Thoracic aorta (tissue), 2 donors: ENCODE measurements at regions not wholly inside any gene's neighbourhood (a gene's known extent, or its start where the extent isn't known, plus 50 kb on each side); places are given as distances from the start of the nearest gene placed in this dataset.

Source experiments
- ATAC-seq: fragments of 150-250 bp; one replicate; pipeline ENCODE4 v1.8.0; 2017; ENCODE audit warnings: low read depth; ENCODE audit not compliant: insufficient number of reproducible peaks, low FRiP score
- DNase-seq: peaks from one replicate; pipeline ENCODE4 v3.0.0-alpha.2; 2020; ENCODE audit warnings: low spot score
- H3K27ac ChIP-seq, 2 donors: fragments of 200-600 bp; sonication (generic); 1 replicate in 1 of 2; 2 replicates in 1 of 2; pipeline ENCODE4 v1.5.1; 2016; ENCODE audit warnings: mild to moderate bottlenecking in 2 of 2, moderate library complexity in 2 of 2
- H3K27me3 ChIP-seq: fragments of 200-600 bp; sonication (generic); replicated peaks from 2 replicates; pipeline ENCODE4 v1.6.0; 2016; ENCODE audit warnings: mild to moderate bottlenecking; ENCODE audit not compliant: insufficient read depth
- H3K36me3 ChIP-seq: fragments of 200-600 bp; sonication (generic); one replicate; pipeline ENCODE4 v1.5.1; 2016
- H3K4me1 ChIP-seq, 2 donors: fragments of 200-600 bp; sonication (generic); 1 replicate in 1 of 2; 2 replicates in 1 of 2; pipeline versions ENCODE4 v1.5.1 to v1.6.0; 2016; ENCODE audit warnings: low read depth in 2 of 2, mild to moderate bottlenecking in 1 of 2; ENCODE audit not compliant: control insufficient read depth in 1 of 2
- H3K4me3 ChIP-seq: fragments of 200-600 bp; sonication (generic); 2 replicates; pipeline ENCODE4 v1.5.1; 2016; ENCODE audit warnings: mild to moderate bottlenecking
- H3K9me3 ChIP-seq: fragments of 200-600 bp; sonication (generic); 2 replicates; pipeline ENCODE4 v1.5.1; 2016
- CTCF ChIP-seq: fragments of 200-600 bp; sonication (generic); IDR thresholded peaks from one replicate; pipeline ENCODE4 v1.5.1; 2019; ENCODE audit warnings: antibody characterized with exemption

- ATAC-seq = no peak
- Histone ChIP-seq H3K9me3 (no peaks in the 10 kb centered on the region), H3K27me3 (no peaks in the 10 kb centered on the region), H3K36me3 (no peaks in the 10 kb centered on the region), H3K4me1 (no peaks in the 10 kb centered on the region), H3K4me3 (no peak overlapping the region), H3K27ac (no peak overlapping the region)
- no peak for TF ChIP-seq CTCF
- DNase-seq = no peak
Measured at GRCh38 chr5:121386334-121386733, 465.3 kb upstream of the FTMT start.

- no peaks in the 10 kb centered on the region for H3K9me3 ChIP-seq
- H3K27ac ChIP-seq = no peak overlapping the region
- no peak overlapping the region for H3K4me3 ChIP-seq
- no peaks in the 10 kb centered on the region for H3K27me3 ChIP-seq
- H3K4me1 ChIP-seq = no peaks in the 10 kb centered on the region
- TF ChIP-seq CTCF = no peak
- DNase-seq (no peak), ATAC-seq (no peak)
- H3K36me3 ChIP-seq = no peaks in the 10 kb centered on the region
Measured at GRCh38 chr5:121396716-121397115, 455.0 kb upstream of the FTMT start.

- Histone ChIP-seq H3K9me3 (no peaks in the 10 kb centered on the region), H3K4me1 (no peaks in the 10 kb centered on the region), H3K4me3 (no peak overlapping the region), H3K36me3 (no peaks in the 10 kb centered on the region), H3K27me3 (no peaks in the 10 kb centered on the region), H3K27ac (no peak overlapping the region)
- ATAC-seq (no peak), DNase-seq (no peak)
- TF ChIP-seq CTCF = no peak
Measured at GRCh38 chr5:121399879-121400278, 451.8 kb upstream of the FTMT start.

- ATAC-seq = no peak
- no peak overlapping the region for H3K27ac ChIP-seq
Measured at GRCh38 chr5:121408778-121409177, 442.9 kb upstream of the FTMT start.

GRCh38 chr5:121415270-121415669, 436.4 kb upstream of the FTMT start:
- Histone ChIP-seq H3K9me3 (no peaks in the 10 kb centered on the region), H3K4me1 (no peaks in the 10 kb centered on the region), H3K36me3 (no peaks in the 10 kb centered on the region), H3K27me3 (no peaks in the 10 kb centered on the region), H3K27ac (no peak overlapping the region), H3K4me3 (no peak overlapping the region)
- ATAC-seq (no peak), DNase-seq (no peak)
- TF ChIP-seq CTCF = no peak

More at GRCh38 chr5:121408778-121409177, 442.9 kb upstream of the FTMT start:
- H3K4me1 ChIP-seq = no peaks in the 10 kb centered on the region
- no peak for DNase-seq
- no peak for TF ChIP-seq CTCF
- no peak overlapping the region for H3K4me3 ChIP-seq
- no peaks in the 10 kb centered on the region for H3K9me3 ChIP-seq
- no peaks in the 10 kb centered on the region for H3K27me3 ChIP-seq
- no peaks in the 10 kb centered on the region for H3K36me3 ChIP-seq
